GM23248 (cell line): ENCODE measurements at regions not wholly inside any gene's neighbourhood (a gene's known extent, or its start where the extent isn't known, plus 50 kb on each side); places are given as distances from the start of the nearest gene placed in this dataset.

Experiments
- EZH2 ChIP-seq: fragments of 200-600 bp; sonication (generic); IDR thresholded peaks from 2 replicates; pipeline ENCODE4 v1.6.1; 2018; ENCODE audit warnings: antibody characterized with exemption, mild to moderate bottlenecking; ENCODE audit not compliant: insufficient read depth, poor library complexity, severe bottlenecking
- EZH2phosphoT487 ChIP-seq: fragments of 200-600 bp; sonication (generic); IDR thresholded peaks from 2 replicates; pipeline ENCODE4 v1.6.1; 2018; ENCODE audit warnings: antibody characterized with exemption, moderate library complexity, mild to moderate bottlenecking, low read depth; ENCODE audit not compliant: insufficient read depth

GRCh38 chr13:74596691-74597090 lies 462.5 kb upstream of the KLF12 start:
- TF ChIP-seq EZH2 (no peak), EZH2phosphoT487 (no peak)
